ENCODE measurements at regions not wholly inside any gene's neighbourhood (a gene's known extent, or its start where the extent isn't known, plus 50 kb on each side); places are given as distances from the start of the nearest gene placed in this dataset.
"Not testable (repeated sequence)": the region's sequence is repeated elsewhere in the genome, so short reads cannot be mapped to it uniquely, and the experiment has no call there.

GRCh38 chr5:36489505-36489904 is 116.9 kb upstream of the SLC1A3 start:
- no peak for DNase-seq

- no peak for DNase-seq
These were observed 114.5 kb upstream of the SLC1A3 start for GRCh38 chr5:36491856-36492255.

GRCh38 chr5:36492984-36493654 is 113.3 kb upstream of the SLC1A3 start:
- no peak for DNase-seq

GRCh38 chr5:36494028-36494427 is 112.4 kb upstream of the SLC1A3 start:
- DNase-seq: no peak

GRCh38 chr5:36494841-36495601 is 111.4 kb upstream of the SLC1A3 start:
- DNase-seq: no peak

- no peak for DNase-seq
These were observed 110.8 kb upstream of the SLC1A3 start for GRCh38 chr5:36495611-36496010.

- DNase-seq: no peak
These were observed 109.9 kb upstream of the SLC1A3 start for GRCh38 chr5:36496471-36496870.

- no peak for DNase-seq
These were observed 103.8 kb upstream of the SLC1A3 start for GRCh38 chr5:36502608-36503007.

GRCh38 chr5:36505021-36505420 is 101.4 kb upstream of the SLC1A3 start:
- no peak for DNase-seq

GRCh38 chr5:36507332-36507952 is 99.0 kb upstream of the SLC1A3 start:
- DNase-seq: peak; percentile 89

- not testable (repeated sequence) for DNase-seq
These were observed 98.1 kb upstream of the SLC1A3 start for GRCh38 chr5:36508331-36508730.

GRCh38 chr5:36513647-36514046 is 92.8 kb upstream of the SLC1A3 start:
- DNase-seq: not testable (repeated sequence)

- DNase-seq: no peak
These were observed 86.5 kb upstream of the SLC1A3 start for GRCh38 chr5:36519881-36520280.

- no peak for DNase-seq
These were observed 85.2 kb upstream of the SLC1A3 start for GRCh38 chr5:36521219-36521618.

- DNase-seq: no peak
These were observed 84.3 kb upstream of the SLC1A3 start for GRCh38 chr5:36521838-36522745.

- no peak for DNase-seq
These were observed 83.7 kb upstream of the SLC1A3 start for GRCh38 chr5:36522746-36523065.

- DNase-seq: no peak
These were observed 83.0 kb upstream of the SLC1A3 start for GRCh38 chr5:36523450-36523849.

GRCh38 chr5:36523926-36524325 is 82.5 kb upstream of the SLC1A3 start:
- no peak for DNase-seq

- no peak for DNase-seq
These were observed 79.9 kb upstream of the SLC1A3 start for GRCh38 chr5:36526537-36526936.

GRCh38 chr5:36528588-36528987 is 77.8 kb upstream of the SLC1A3 start:
- no peak for DNase-seq

- no peak for DNase-seq
These were observed 77.3 kb upstream of the SLC1A3 start for GRCh38 chr5:36529142-36529541.

GRCh38 chr5:36530215-36530614 is 76.2 kb upstream of the SLC1A3 start:
- DNase-seq: no peak

GRCh38 chr5:36531401-36531800 is 75.0 kb upstream of the SLC1A3 start:
- no peak for DNase-seq

Data from activated effector memory CD4-positive, alpha-beta T cell treated with anti-CD3 and anti-CD28 coated beads, Interleukin-2, amount 50 U/mL, for 16 hours (primary cell).